Naive thymus-derived CD4-positive, alpha-beta T cell (primary cell): ENCODE measurements at regions not wholly inside any gene's neighbourhood (a gene's known extent, or its start where the extent isn't known, plus 50 kb on each side); places are given as distances from the start of the nearest gene placed in this dataset.

Experiments
- ATAC-seq: fragments of 150-1000 bp; cut with Tn5 transposase; 2 replicates; pipeline ENCODE4 v1.10.0; 2021; ENCODE audit warnings: mild to moderate bottlenecking, moderate library complexity
- CTCF ChIA-PET: fragments of 350-600 bp; sonication (Branson Sonifier 250); formaldehyde crosslinking; loops from one replicate; lab custom pipeline; 2021; ENCODE audit warnings: antibody characterized with exemption; lab: Charles Lee
- POLR2A ChIA-PET: fragments of 350-600 bp; sonication (Branson Sonifier 250); formaldehyde crosslinking; loops from one replicate; lab custom pipeline; 2021; ENCODE audit warnings: antibody characterized with exemption, inconsistent platforms; lab: Charles Lee
- DNase-seq, 9 donors: peaks; one replicate each; pipeline versions ENCODE4 v3.0.0 to v3.0.0-alpha.2; 2020 to 2022; ENCODE audit warnings: mixed read lengths in 1 of 9
- H3K27ac ChIP-seq: one replicate; pipeline ENCODE4 v1.7.0; 2013; ENCODE audit warnings: mild to moderate bottlenecking, low read depth, low read length, moderate library complexity
- H3K27me3 ChIP-seq, 2 donors: one replicate each; pipeline ENCODE4 v1.7.0; 2013; ENCODE audit warnings: low read length in 2 of 2, mild to moderate bottlenecking in 2 of 2, moderate library complexity in 2 of 2; ENCODE audit not compliant: control insufficient read depth in 2 of 2, insufficient read depth in 2 of 2
- H3K36me3 ChIP-seq, 3 experiments: 1 replicate in 2 of 3; 2 replicates in 1 of 3; pipeline ENCODE4 v1.7.0; 2013; ENCODE audit warnings: low read length in 3 of 3, mild to moderate bottlenecking in 3 of 3, moderate library complexity in 1 of 3; ENCODE audit not compliant: insufficient read depth in 3 of 3, control insufficient read depth in 2 of 3
- H3K4me1 ChIP-seq, 2 donors: one replicate each; pipeline ENCODE4 v1.7.0; 2013; ENCODE audit warnings: low read length in 2 of 2, mild to moderate bottlenecking in 2 of 2, moderate library complexity in 1 of 2; ENCODE audit not compliant: control insufficient read depth in 2 of 2, insufficient read depth in 2 of 2
- H3K4me3 ChIP-seq: 2 replicates; pipeline ENCODE4 v1.7.0; 2013; ENCODE audit warnings: mild to moderate bottlenecking, low read length
- H3K9me3 ChIP-seq, 3 experiments: 1 replicate in 2 of 3; 2 replicates in 1 of 3; pipeline ENCODE4 v1.7.0; 2013; ENCODE audit warnings: low read length in 3 of 3; ENCODE audit not compliant: control insufficient read depth in 2 of 3
- H3K27ac Mint-ChIP-seq, 9 donors: one replicate each; pipeline ENCODE4 v1.8.0; 2020 to 2022; ENCODE audit warnings: mixed read lengths in 9 of 9, mild to moderate bottlenecking in 8 of 9, moderate library complexity in 5 of 9, inconsistent platforms in 2 of 9
- H3K27me3 Mint-ChIP-seq, 5 donors: one replicate each; pipeline ENCODE4 v1.8.0; 2021 to 2022; ENCODE audit warnings: mixed read lengths in 5 of 5, mild to moderate bottlenecking in 1 of 5
- H3K36me3 Mint-ChIP-seq, 5 donors: one replicate each; pipeline ENCODE4 v1.8.0; 2020 to 2022; ENCODE audit warnings: mixed read lengths in 5 of 5, mild to moderate bottlenecking in 3 of 5, inconsistent platforms in 1 of 5
- H3K4me1 Mint-ChIP-seq, 7 donors: one replicate each; pipeline ENCODE4 v1.8.0; 2020 to 2022; ENCODE audit warnings: mixed read lengths in 7 of 7, mild to moderate bottlenecking in 3 of 7, inconsistent platforms in 1 of 7
- H3K4me3 Mint-ChIP-seq, 10 donors: one replicate each; pipeline ENCODE4 v1.8.0; 2020 to 2022; ENCODE audit warnings: mild to moderate bottlenecking in 10 of 10, mixed read lengths in 10 of 10, moderate library complexity in 6 of 10, inconsistent platforms in 2 of 10
- H3K9me3 Mint-ChIP-seq, 11 donors: one replicate each; pipeline ENCODE4 v1.8.0; 2020 to 2022; ENCODE audit warnings: mixed read lengths in 11 of 11, mild to moderate bottlenecking in 4 of 11, inconsistent platforms in 1 of 11, moderate library complexity in 1 of 11
- intact Hi-C, 2 donors: fragments of 100-400 bp; cut with micrococcal nuclease; formaldehyde crosslinking; loops; one replicate each; pipeline ENCODE4 v1.15.1; 2023

- ChIA-PET POLR2A (no interaction called here), CTCF (no interaction called here)
- H3K4me1 ChIP-seq, result no peaks in the 10 kb centered on the region
- DNase-seq (no peak), ATAC-seq (no peak)
- Mint-ChIP-seq H3K36me3 (no peaks in the 10 kb centered on the region), H3K9me3 (peaks cover 0 to 9% (median 2%) of the 10 kb centered on the region in 11 donors), H3K27ac (no peak overlapping the region), H3K4me1 (peaks cover 0 to 3% (median 0%) of the 10 kb centered on the region in 7 donors), H3K27me3 (peaks cover 0 to 19% (median 11%) of the 10 kb centered on the region in 5 donors), H3K4me3 (no peak overlapping the region)
- no peaks in the 10 kb centered on the region for H3K27me3 ChIP-seq
- intact Hi-C loops, result no loop called here
- no peak overlapping the region for H3K4me3 ChIP-seq
- no peaks in the 10 kb centered on the region for H3K9me3 ChIP-seq
- no peak overlapping the region for H3K27ac ChIP-seq
- no peaks in the 10 kb centered on the region for H3K36me3 ChIP-seq
Measured at GRCh38 chr1:90370686-90371447, 346.2 kb downstream of the BARHL2 start.

- no peak for ATAC-seq
- no peaks in the 10 kb centered on the region for H3K36me3 ChIP-seq
- peaks cover 0 to 10% (median 5%) of the 10 kb centered on the region in 5 donors for H3K27me3 Mint-ChIP-seq
- H3K27me3 ChIP-seq, result no peaks in the 10 kb centered on the region
- ChIA-PET POLR2A (no interaction called here), CTCF (no interaction called here)
- H3K4me3 ChIP-seq, result no peak overlapping the region
- no peak overlapping the region for H3K27ac ChIP-seq
- peaks cover 0 to 16% (median 6%) of the 10 kb centered on the region in 11 donors for H3K9me3 Mint-ChIP-seq
- H3K36me3 Mint-ChIP-seq, result peaks cover 0 to 4% (median 0%) of the 10 kb centered on the region in 5 donors
- intact Hi-C loops, result no loop called here
- no peak for DNase-seq
- H3K9me3 ChIP-seq, result no peaks in the 10 kb centered on the region
- H3K4me1 ChIP-seq, result no peaks in the 10 kb centered on the region
- H3K27ac Mint-ChIP-seq, result no peak overlapping the region
- no peak overlapping the region for H3K4me3 Mint-ChIP-seq
- no peaks in the 10 kb centered on the region for H3K4me1 Mint-ChIP-seq
Measured at GRCh38 chr1:90362163-90362562, 354.9 kb downstream of the BARHL2 start.

GRCh38 chr1:90361026-90361425 is 356.1 kb downstream of the BARHL2 start:
- Histone ChIP-seq H3K27ac (no peak overlapping the region), H3K4me1 (no peaks in the 10 kb centered on the region), H3K36me3 (no peaks in the 10 kb centered on the region), H3K4me3 (no peak overlapping the region), H3K27me3 (no peaks in the 10 kb centered on the region), H3K9me3 (no peaks in the 10 kb centered on the region)
- Mint-ChIP-seq H3K27me3 (peaks cover 0 to 10% (median 5%) of the 10 kb centered on the region in 5 donors), H3K9me3 (peaks cover 0 to 9% (median 6%) of the 10 kb centered on the region in 11 donors), H3K27ac (no peak overlapping the region), H3K36me3 (peaks cover 0 to 4% (median 0%) of the 10 kb centered on the region in 5 donors), H3K4me1 (no peaks in the 10 kb centered on the region), H3K4me3 (no peak overlapping the region)
- no peak for ATAC-seq
- intact Hi-C loops, result no loop called here
- CTCF ChIA-PET, result no interaction called here
- DNase-seq, result no peak
- POLR2A ChIA-PET, result no interaction called here

- POLR2A ChIA-PET, result no interaction called here
- CTCF ChIA-PET, result no interaction called here
Measured at GRCh38 chr1:90359994-90360393, 357.1 kb downstream of the BARHL2 start.

GRCh38 chr1:90358448-90358847 is 358.7 kb downstream of the BARHL2 start:
- H3K9me3 ChIP-seq, result no peaks in the 10 kb centered on the region
- intact Hi-C loops, result no loop called here
- no peak overlapping the region for H3K27ac Mint-ChIP-seq
- ChIA-PET CTCF (no interaction called here), POLR2A (no interaction called here)
- ATAC-seq (no peak), DNase-seq (no peak)
- no peaks in the 10 kb centered on the region for H3K4me1 ChIP-seq
- no peaks in the 10 kb centered on the region for H3K36me3 ChIP-seq
- H3K4me3 ChIP-seq, result no peak overlapping the region
- no peak overlapping the region for H3K4me3 Mint-ChIP-seq
- H3K27ac ChIP-seq, result no peak overlapping the region
- peaks cover 0 to 12% (median 5%) of the 10 kb centered on the region in 5 donors for H3K27me3 Mint-ChIP-seq
- no peaks in the 10 kb centered on the region for H3K36me3 Mint-ChIP-seq
- peaks cover 0 to 3% (median 0%) of the 10 kb centered on the region in 11 donors for H3K9me3 Mint-ChIP-seq
- H3K27me3 ChIP-seq, result no peaks in the 10 kb centered on the region
- no peaks in the 10 kb centered on the region for H3K4me1 Mint-ChIP-seq

More at GRCh38 chr1:90359994-90360393, 357.1 kb downstream of the BARHL2 start:
- intact Hi-C loops, result no loop called here
- Histone ChIP-seq H3K36me3 (no peaks in the 10 kb centered on the region), H3K4me3 (no peak overlapping the region), H3K4me1 (no peaks in the 10 kb centered on the region), H3K27me3 (no peaks in the 10 kb centered on the region), H3K27ac (no peak overlapping the region), H3K9me3 (no peaks in the 10 kb centered on the region)
- Mint-ChIP-seq H3K4me1 (no peaks in the 10 kb centered on the region), H3K27me3 (peaks cover 0 to 10% (median 6%) of the 10 kb centered on the region in 5 donors), H3K9me3 (peaks cover 0 to 7% (median 3%) of the 10 kb centered on the region in 11 donors), H3K4me3 (no peak overlapping the region), H3K36me3 (peaks cover 0 to 2% (median 0%) of the 10 kb centered on the region in 5 donors), H3K27ac (no peak overlapping the region)
- DNase-seq, result no peak
- no peak for ATAC-seq

- ATAC-seq, result no peak
- H3K4me1 Mint-ChIP-seq, result no peaks in the 10 kb centered on the region
- H3K36me3 Mint-ChIP-seq, result no peaks in the 10 kb centered on the region
Measured at GRCh38 chr1:90357995-90358394, 359.1 kb downstream of the BARHL2 start.

GRCh38 chr1:90356991-90357390 is 360.1 kb downstream of the BARHL2 start:
- no peak for ATAC-seq
- Mint-ChIP-seq H3K4me1 (no peaks in the 10 kb centered on the region), H3K27me3 (peaks cover 0 to 19% (median 0%) of the 10 kb centered on the region in 5 donors), H3K4me3 (no peak overlapping the region), H3K36me3 (no peaks in the 10 kb centered on the region), H3K9me3 (peaks cover 0 to 6% (median 0%) of the 10 kb centered on the region in 11 donors), H3K27ac (no peak overlapping the region)
- intact Hi-C loops, result no loop called here
- Histone ChIP-seq H3K27me3 (no peaks in the 10 kb centered on the region), H3K4me3 (no peak overlapping the region), H3K27ac (no peak overlapping the region), H3K36me3 (no peaks in the 10 kb centered on the region), H3K9me3 (no peaks in the 10 kb centered on the region), H3K4me1 (no peaks in the 10 kb centered on the region)
- POLR2A ChIA-PET, result no interaction called here
- DNase-seq, result no peak
- CTCF ChIA-PET, result no interaction called here

More at GRCh38 chr1:90357995-90358394, 359.1 kb downstream of the BARHL2 start:
- CTCF ChIA-PET, result no interaction called here
- H3K27me3 Mint-ChIP-seq, result peaks cover 0 to 17% (median 2%) of the 10 kb centered on the region in 5 donors
- Histone ChIP-seq H3K9me3 (no peaks in the 10 kb centered on the region), H3K36me3 (no peaks in the 10 kb centered on the region), H3K4me1 (no peaks in the 10 kb centered on the region), H3K27ac (no peak overlapping the region), H3K27me3 (no peaks in the 10 kb centered on the region), H3K4me3 (no peak overlapping the region)
- H3K4me3 Mint-ChIP-seq, result no peak overlapping the region
- DNase-seq, result no peak
- POLR2A ChIA-PET, result no interaction called here
- intact Hi-C loops, result no loop called here
- H3K27ac Mint-ChIP-seq, result no peak overlapping the region
- H3K9me3 Mint-ChIP-seq, result peaks cover 0 to 3% (median 0%) of the 10 kb centered on the region in 11 donors
